Stimulated activated CD8-positive, alpha-beta memory T cell treated with anti-CD3 and anti-CD28 coated beads, Interleukin-2, amount 100 ng/mL, for 48 hours (primary cell): ENCODE measurements at regions not wholly inside any gene's neighbourhood (a gene's known extent, or its start where the extent isn't known, plus 50 kb on each side); places are given as distances from the start of the nearest gene placed in this dataset.
A peak's percentile ranks its signal among the peaks of the same experiment; 100 is the strongest.
"Not testable (repeated sequence)": the region's sequence is repeated elsewhere in the genome, so short reads cannot be mapped to it uniquely, and the experiment has no call there.

ENCODE experiments used
- DNase-seq, 2 donors: peaks; one replicate each; pipeline ENCODE4 v3.0.0-alpha.2; 2020; ENCODE audit warnings: low read depth in 2 of 2

DNA sequence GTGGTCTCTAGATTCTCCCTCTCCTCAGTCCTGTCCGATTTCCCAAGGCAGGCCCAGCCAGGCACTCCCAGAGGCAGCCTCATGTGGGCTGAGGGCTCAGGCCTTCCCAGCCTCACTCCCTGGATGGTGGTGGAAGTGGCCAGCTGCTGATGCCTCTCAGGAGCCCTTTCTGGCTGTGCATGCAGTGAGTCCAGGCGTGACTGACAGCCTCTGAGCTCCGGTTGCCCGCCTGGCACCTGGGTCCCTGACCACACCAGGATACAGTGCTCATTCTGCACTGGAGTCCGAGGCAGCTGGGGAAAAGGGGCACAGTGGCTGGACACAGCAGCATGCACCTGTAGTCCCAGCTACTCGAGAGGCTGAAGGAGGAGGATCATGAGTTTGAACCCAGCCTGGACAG, 132.6 kb downstream of the CUL2 start:
- DNase-seq: no peak

DNA sequence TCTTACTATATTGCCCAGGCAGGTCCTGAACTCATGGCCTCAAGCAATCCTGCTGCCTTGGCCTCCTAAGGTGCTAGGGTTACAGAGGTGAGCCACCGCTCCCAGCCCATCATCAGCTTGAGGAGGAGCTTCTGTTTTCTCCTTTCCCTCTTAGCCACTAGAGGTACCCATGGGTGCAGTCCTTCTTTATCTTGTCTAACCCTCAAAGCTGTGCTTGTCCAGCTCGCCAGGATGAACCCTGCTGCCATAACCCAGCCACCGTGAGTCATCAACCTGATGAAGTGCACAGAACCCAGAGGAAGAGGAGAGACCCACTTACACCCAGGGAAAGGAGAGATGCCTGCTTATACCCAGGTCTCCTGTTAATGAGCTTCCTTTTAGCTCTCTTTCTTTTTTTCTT, 133.4 kb downstream of the CUL2 start:
- no peak for DNase-seq

DNA sequence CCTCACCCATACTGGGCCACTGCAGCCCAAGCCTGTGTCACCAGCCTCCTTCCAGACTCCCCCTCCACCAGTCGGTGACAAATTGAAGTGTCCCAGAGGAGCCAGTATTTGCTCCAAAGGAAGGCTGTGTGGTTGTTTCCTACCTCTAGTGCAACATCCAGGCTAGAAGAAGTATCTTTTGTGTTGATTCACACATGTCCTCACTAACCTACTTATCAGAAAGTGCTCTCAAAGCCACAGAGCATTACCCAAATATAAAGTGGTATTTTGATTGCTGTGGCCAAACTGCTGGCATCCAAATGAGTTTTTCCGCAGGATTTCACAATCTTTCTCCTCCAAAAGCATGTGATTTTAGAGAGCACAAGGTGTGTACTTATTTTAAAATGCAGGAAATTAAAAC, 134.8 kb downstream of the CUL2 start:
- no peak for DNase-seq

DNA sequence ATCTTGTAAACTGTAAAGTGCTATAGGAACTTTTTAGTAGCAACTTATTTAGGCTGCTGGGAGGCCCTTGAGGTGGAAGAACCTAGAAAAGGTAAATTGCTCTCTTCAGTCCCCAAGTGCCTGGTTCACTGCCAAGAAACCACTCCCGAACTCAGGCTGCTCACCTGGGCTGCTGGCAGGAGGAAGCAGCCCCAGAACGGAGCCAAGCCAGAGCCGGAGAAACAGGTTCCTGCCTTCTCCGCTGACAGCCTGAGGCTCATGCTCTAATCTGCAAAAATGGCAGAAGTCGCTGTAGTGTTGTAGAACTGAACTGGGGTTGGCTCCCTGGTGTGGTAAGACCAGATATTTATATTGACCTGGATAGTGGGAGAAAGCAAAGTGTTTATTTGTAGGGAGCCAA, 136.0 kb downstream of the CUL2 start:
- DNase-seq: no peak

DNA sequence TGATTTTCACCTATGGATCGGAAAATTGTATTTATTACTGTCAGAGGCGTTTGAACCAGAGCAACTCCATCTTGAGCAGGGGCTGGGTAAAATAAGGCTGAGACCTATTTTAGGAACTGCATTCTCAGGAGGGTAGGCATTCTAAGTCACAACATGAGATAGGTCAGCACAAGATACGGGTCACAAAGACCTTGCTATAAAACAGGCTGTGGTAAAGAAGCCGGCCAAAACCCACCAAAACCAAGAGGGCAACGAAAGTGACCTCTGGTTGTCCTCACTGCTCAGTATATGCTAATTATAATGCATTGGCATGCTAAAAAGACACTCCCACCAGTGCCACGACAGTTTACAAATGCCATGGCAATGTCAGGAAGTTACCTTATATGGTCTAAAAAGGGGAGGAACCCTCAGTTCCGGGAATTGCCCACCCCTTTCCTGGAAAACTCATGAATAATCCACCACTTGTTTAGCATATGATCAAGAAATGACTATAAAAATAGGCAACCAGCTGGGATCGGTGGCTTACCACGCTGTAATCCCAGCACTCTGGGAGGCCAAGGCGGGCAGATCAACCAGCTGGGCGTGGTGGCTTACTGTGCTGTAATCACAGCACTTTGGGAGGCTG, 136.3 kb upstream of the PARD3 start:
- DNase-seq: peak in 1 of 2 donors; percentile 28

DNA sequence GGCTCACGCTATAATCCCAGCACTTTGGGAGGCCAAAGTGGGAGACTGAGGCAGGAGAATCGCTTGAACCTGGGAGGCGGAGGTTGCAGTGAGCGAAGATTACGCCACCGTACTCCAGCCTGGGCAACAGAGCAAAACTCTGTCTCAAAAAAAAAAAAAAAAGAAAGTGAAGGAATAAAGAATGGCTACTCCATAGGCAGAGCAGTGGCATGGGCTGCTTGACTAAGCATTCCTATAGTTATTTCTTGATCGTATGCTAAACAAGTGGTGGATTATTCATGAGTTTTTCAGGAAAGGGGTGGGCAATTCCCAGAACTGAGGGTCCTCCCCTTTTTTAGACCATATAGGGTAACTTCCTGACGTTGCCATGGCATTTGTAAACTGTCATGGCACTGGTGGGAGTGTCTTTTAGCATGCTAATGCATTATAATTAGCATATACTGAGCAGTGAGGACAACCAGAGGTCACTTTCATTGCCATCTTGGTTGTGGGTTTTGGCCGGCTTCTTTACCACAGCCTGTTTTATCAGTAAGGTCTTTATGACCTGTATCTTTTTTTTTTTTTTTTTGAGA, 130.9 kb upstream of the PARD3 start:
- not testable (repeated sequence) for DNase-seq

DNA sequence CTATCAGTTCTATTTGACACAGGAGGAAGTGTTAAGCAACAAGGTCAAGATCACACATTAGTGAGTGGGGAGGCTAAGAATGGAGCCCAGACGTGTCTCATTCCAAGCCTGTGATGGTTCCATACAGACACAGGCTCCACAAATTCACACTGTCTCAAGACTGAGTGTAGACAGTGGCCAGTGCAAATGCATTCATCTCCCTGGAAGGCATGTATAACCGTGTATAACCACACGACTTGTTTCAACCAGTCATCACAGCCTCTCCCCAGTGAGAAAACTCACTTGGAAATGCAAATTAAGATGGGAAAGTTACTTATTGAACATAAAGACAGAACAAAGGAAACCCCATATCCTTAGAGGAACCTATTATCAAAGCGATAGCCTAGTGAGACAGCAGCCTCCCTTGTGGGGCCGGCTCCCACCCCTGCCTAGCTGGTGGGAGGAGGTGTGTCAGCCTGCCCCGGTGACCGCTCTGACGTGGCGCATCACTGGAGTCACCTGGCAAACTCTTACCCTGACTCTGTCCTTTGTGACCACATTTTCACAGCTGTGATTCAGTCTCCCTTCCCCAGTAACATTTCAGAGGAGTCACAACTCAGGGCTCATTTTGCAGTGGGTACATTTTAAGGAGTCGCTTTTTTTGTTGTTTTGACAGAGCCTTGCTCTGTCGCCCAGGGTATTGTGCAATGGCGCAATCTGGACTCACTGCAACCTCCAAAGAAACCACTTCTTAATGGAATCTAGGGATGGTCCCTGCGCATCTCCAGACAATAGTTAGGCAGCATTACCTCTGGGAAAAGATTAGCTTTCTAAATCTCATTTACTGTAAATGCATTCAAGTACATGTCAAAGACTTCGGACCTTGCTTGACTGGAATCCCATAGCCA, 126.6 kb upstream of the PARD3 start:
- DNase-seq: no peak

DNA sequence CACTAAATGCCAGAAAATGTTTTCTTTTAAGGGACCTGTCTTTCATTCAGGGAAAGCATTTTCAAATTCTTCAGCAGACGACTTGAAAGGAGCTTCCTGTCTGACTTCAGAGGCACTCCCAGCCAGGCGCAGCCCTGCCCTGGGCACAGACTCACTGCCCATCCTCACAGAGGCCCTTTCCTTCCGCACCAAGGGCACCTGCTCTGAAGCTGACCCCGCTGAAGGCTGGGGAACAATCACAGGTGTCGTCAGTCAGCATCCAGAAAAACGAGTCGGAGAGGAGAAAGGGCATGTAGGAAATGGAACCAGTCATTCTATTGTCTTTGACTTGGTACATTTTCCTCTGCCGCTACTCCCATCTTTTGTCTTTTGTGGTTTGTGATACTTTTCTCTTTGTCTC, 125.3 kb upstream of the PARD3 start:
- no peak for DNase-seq

DNA sequence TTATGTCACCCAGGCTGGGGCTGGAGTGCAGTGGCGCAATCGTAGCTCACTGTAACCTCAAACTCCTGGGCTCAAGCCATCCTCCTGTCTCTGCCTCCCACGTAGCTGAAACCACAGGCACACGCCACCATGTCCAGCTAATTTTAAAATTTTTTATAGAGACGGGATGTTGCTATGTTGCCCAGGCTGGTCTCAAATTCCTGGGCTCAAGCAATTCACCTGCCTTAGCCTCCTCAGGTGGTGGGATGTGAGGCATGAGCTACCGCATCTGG, 123.2 kb upstream of the PARD3 start:
- DNase-seq: no peak

DNA sequence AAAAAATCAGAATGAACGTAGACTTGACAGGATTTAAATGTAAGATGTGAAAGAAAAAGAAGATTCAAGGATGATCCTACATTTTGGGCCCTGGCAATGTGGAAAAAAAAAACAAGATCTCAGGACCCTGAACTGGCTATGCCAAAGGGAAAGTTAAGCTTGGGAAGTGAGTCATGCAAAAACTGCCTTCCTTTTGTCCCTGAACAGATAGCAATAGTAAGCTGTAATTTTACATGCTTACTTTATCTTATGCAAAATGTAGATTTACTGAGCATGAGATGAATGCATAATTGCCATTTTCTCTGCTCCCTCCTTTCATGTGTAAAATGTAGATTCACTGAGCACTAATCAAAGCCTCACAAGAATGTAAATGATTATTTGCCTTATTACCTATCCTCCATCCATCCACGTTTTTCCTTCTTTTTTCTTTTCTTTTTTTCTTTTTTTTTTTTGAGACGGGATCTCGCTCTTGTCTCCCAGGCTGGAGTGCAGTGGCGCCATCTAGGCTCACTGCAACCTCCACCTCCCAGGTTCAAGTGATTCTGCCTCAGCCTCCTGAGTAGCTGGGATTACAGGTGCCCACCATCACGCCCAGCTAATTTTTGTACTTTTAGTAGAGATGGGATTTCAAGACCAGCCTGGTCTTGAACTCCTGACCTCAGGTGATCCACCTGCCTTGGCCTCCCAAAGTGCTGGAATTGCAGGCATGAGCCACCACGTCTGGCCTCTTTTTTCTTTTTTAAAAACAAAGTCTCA, 122.7 kb upstream of the PARD3 start:
- DNase-seq: not testable (repeated sequence)

DNA sequence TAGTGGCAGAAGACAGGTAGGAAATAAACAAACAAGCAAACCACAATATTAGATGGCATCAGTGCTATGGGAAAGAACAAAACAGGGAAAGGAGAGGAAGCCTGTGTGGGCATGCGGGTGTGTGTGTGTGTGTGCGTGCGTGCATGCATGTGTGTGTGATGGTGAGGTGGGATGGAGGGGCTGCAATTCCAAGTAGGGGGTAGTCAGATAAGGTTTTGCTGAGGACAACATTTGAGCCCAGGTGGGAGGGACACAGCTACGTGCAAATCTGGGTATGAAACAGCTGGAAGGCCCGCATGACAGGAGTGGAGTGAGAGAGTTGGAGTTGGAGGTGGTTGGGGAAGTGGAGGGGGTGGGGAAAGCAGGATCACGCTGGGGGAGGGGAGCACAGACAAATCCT, 121.0 kb upstream of the PARD3 start:
- no peak for DNase-seq

DNA sequence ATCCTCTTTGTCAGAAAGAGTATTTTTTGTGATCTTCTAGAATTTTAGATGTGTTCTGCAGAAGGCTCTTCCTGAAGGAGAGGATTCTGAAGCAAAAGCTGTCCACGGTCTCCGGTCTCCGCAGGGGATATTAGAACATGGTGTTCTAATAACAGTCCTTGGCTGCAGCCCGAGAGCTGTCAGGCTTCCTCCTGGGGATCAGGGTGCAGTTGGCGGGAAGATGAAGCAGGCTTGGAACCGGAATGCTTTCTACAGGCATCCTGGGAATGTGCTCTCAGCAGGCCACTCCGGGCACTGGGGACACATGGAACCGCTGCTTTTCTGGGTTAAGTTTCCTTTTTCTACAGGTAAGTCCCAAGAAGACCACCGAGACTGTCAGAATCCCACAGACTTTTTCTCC, 118.6 kb upstream of the PARD3 start:
- no peak for DNase-seq

DNA sequence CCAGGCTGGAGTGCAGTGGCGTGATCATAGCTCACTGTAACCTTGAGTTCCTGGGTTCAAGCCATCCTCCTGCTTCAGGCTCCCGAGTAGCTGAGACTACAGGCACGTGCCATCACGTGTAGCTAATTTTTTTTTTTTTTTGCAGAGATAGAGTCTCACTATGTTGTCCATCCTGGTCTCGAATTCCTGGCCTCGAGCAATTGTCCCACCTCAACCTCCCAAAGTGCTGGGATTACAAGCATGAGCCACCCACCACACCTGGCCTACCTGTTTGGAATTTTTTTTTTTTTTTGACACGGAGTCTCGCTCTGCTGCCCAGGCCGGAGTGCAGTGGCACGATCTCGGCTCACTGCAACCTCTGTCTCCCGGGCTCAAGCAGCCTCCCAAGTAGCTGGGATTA, 117.1 kb upstream of the PARD3 start:
- DNase-seq: no peak

DNA sequence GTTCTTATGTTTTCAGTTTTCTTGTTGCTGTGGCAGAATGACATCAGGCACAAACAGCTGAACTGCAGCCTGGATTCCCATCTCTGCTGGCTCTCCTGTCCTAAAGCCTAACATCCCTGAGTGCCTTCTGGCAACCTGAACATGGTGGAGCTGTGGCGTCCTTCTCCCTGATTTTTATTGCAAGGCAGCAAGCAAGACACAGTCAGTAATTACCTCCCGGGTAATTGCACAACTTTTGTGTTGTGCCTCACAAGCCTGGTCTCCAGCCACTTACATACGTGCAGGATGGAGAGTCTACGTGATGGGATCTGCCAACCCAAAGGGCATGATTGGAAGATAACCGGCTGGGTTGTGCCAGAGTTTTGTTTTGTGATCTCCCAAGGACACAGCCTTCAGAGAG, 116.1 kb upstream of the PARD3 start:
- DNase-seq: no peak

DNA sequence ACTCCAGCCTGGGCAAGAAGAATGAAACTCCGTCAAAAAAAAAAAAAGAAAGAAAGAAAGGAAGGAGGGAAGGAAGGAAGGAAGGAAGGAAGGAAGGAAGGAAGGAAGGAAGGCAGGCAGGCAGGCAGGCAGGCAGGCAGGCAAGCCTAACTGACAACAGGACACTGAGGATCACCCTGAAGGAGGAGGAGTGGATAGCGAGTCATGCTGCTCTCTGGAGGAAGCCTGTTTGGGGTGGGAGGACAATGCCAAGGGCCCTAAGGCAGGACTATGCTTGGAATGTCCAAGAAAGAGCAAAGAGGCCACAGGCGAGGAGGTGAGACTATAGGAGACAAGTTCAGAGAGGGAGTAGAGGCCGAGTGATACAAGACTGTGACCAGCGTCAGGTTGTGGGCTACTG, 107.0 kb upstream of the PARD3 start:
- no peak for DNase-seq

DNA sequence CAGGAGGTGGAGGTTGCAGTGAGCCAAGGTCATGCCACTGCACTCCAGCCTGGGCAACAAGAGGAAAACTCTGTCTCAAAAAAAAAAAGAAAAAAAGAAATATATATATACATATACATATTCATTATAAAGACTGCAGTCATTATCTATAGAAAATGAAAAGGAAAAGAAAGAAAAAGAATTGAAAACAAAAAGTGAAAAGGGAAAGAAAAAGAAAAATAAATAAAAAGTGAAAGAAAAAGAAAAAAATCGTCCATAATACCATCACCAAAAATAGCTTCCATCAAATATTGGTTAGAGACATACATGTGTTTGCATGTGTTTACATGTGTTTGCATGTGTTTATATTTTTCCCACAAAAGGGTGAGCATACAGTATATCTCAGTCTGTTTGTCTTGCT, 105.5 kb upstream of the PARD3 start:
- no peak for DNase-seq

DNA sequence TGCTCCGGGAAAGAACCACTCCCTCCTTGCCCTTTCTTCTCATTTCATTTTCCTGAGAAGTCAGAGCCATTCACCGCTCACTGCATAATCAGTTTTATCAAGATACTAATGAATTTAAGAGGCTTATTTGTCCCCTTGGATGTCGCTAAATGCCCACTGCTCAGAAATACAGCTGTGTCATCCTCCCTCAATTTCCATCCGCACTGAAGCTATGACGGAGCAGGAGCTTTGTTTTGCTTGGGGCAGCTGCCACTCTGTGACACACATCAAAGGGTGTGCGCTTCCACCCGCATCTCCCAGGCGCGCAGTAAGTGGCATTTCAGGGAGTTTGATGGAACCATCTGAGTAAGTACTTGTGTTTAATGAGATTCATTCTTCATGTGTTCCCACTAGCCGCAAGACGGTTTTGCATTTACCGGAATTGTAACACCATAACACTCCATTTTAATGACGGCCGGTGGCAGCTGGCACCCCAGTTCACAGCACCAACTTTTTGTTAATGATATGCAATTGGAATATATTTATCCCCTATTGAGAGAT, 103.8 kb upstream of the PARD3 start:
- DNase-seq: no peak

DNA sequence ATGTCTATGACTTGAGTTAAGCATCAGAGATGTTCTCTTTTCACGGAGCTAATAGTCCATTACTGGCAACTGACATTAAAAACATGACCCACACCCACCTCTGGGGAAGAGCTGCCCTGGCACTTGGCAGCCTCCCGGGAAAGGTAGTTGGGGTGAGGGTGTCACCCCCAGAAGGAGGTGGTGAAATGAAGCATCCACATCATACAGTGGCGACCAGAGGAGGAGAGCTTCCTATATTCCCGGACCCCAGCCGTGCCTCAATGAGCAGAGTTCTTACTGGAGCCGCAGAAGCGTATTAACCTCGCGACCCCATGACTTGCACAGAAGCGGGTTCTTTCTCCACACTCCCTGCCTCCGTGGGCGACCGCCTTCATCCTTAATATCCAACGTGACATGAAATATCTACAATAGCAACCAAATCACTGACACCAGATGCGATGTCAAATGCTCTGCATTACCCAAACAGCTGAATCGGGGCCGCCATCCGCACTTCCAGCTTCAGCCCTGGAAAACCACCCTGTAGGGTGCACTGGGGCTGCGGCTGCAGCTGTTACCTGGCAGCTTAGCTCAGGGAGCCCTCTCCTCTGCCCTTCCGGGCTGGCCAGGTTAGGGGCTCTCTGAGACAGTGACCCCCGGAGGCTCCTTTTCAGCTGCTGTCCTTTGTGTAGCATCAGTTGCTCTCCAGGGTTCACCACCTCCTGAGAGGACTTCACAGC, 103.1 kb upstream of the PARD3 start:
- DNase-seq: no peak

DNA sequence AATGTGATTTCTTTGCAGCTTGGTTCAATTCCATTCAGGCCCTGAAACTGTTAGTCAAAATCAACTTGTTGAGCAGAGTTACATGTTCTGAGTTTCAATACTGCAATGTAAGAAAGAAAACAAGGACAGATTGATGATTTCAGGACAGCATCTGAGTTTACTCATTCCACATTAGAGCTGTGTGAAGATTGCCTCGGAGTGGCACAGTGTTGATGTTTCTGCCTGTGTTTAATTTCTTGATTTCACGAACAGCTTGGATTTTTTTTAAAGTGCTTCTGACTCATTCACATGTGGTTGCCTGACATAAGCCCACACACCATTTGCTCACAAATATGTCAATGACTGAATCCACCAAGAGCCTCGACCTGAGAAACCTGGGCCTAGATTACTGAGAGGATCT, 101.2 kb upstream of the PARD3 start:
- DNase-seq: no peak

DNA sequence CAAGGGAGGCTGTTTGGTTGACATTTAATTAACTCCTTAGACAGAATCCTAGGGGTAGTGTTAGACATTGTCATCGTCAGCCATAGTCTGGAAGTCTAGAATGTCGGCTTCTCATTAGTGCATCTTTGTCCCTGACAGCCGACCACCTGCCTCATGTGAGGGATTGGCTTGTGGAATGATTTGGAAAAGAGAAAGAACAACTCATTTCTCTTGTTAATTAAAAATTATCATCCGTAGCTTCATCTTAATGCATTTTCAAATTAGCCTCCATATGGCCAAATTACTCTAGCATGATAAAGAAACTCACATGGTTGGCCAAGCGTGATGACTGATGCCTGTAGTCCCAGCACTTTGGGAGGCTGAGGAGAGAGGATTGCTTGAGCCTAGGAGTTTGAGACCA, 97.7 kb upstream of the PARD3 start:
- no peak for DNase-seq

DNA sequence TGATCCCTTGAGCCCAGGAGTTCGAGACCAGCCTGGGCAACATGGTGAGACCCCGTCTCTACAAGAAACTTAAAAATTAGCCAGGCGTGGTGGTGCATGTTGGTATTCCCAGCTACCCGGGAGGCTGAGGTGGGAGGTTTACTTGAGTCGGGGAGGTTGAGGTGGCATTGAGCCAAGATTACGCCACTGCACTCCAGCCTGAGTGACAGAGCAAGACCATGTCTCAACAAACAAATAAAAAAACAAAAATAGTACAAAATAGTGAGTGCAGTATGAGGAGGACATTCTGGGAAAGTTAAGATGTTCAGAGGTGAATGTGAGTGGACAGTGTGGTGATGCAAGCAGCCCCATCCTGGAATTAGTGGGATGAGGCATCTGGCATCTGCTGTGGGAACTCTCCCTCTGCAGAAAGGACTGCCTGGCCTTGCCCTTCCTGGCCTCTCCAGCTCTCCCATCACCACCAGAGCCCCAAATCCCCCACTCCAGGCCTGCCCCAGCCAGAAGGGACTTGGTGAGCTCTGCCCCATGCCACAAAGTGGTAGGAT, 96.6 kb upstream of the PARD3 start:
- DNase-seq: no peak

DNA sequence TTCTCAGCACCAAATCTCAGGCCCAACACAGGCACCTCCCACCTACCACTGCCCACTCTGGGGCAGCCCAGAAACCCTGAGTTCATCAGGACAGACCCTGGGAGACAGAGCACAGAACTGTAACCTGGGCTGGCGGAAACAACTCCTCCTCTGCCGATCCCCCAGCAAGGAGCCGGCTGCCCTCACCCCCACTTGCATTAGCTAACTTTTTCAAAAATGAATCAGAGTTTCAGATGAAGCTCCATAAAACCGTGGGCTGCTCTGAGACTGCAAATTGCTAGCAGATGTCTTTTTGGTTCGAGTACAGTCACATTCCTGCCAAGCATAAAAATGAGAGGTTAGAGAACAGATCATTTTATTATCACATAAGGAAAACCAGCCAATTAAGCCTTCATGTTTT, 93.4 kb upstream of the PARD3 start:
- DNase-seq: no peak
